Endothelial cell of umbilical vein (primary cell): ENCODE measurements at regions not wholly inside any gene's neighbourhood (a gene's known extent, or its start where the extent isn't known, plus 50 kb on each side); places are given as distances from the start of the nearest gene placed in this dataset.

Experiments used
- BruUV-seq: library from RNA; stranded (reverse); fragments of 400-500 nt; replicated peaks from 2 replicates; lab custom pipeline; 2021; lab: Mats Ljungman, UMichigan
- CTCF ChIA-PET: fragments of 300-600, 350-600 bp; sonication (Branson Sonifier 250); formaldehyde crosslinking; loops from one replicate; lab custom pipeline; 2021; ENCODE audit warnings: antibody characterized with exemption, inconsistent platforms; lab: Charles Lee
- POLR2A ChIA-PET: fragments of 300-600, 350-600 bp; sonication (Branson Sonifier 250); formaldehyde crosslinking; loops from one replicate; lab custom pipeline; 2021; ENCODE audit warnings: antibody characterized with exemption, inconsistent platforms; lab: Charles Lee
- DNase-seq: peaks from one replicate; pipeline ENCODE4 v3.0.0-alpha.2; 2011; ENCODE audit warnings: low read depth, low spot score
- FAIRE-seq: peaks from 2 replicates; lab custom pipeline; 2011; peaks lifted over from hg19 to GRCh38; lab: Jason Lieb, UNC
- H2AFZ ChIP-seq: 2 replicates; pipeline ENCODE4 v1.6.0; 2012; ENCODE audit warnings: low read depth, low read length, control low read depth, inconsistent platforms
- H3K27ac ChIP-seq: 2 replicates; pipeline ENCODE4 v1.5.1; 2011; ENCODE audit warnings: low read depth, mild to moderate bottlenecking, control low read depth, low read length, moderate library complexity; ENCODE audit not compliant: insufficient read depth
- H3K27me3 ChIP-seq, 2 experiments: 2 replicates each; pipeline versions ENCODE4 v1.6.0 to v1.6.1; 2011; ENCODE audit warnings: low read length in 2 of 2, mixed read lengths in 1 of 2; ENCODE audit not compliant: control insufficient read depth in 2 of 2, insufficient read depth in 2 of 2
- H3K36me3 ChIP-seq, 2 experiments: 2 replicates in 1 of 2; 3 replicates in 1 of 2; pipeline ENCODE4 v1.5.1; 2011; ENCODE audit warnings: low read length in 2 of 2, mild to moderate bottlenecking in 1 of 2, moderate library complexity in 1 of 2; ENCODE audit not compliant: control insufficient read depth in 2 of 2, insufficient read depth in 2 of 2; ENCODE audit errors: extremely low read depth in 1 of 2
- H3K4me1 ChIP-seq: 3 replicates; pipeline ENCODE4 v1.5.1; 2011; ENCODE audit warnings: mild to moderate bottlenecking, low read length; ENCODE audit not compliant: control insufficient read depth, insufficient read depth; ENCODE audit errors: extremely low read depth
- H3K4me2 ChIP-seq: 2 replicates; pipeline ENCODE4 v1.6.1; 2011; ENCODE audit warnings: low read length, control low read depth, mixed read lengths; ENCODE audit not compliant: insufficient read depth
- H3K4me3 ChIP-seq, 3 experiments: fragments of 200-600 bp in 1 of 3; sonication (generic), shearing (Covaris generic) in 1 of 3; replicated peaks in 1 of 3; 2 replicates each; pipeline ENCODE4 v1.5.1; 2011 to 2016; ENCODE audit warnings: control low read depth in 3 of 3, low read length in 3 of 3, mild to moderate bottlenecking in 2 of 3, inconsistent platforms in 1 of 3, low read depth in 1 of 3, moderate library complexity in 1 of 3; ENCODE audit not compliant: insufficient read depth in 1 of 3
- H3K79me2 ChIP-seq: 2 replicates; pipeline ENCODE4 v1.6.0; 2012; ENCODE audit warnings: low read length, inconsistent platforms; ENCODE audit not compliant: control insufficient read depth, insufficient read depth
- H3K9ac ChIP-seq: replicated peaks from 2 replicates; pipeline ENCODE3; 2011; ENCODE audit warnings: low read length, control low read depth; ENCODE audit not compliant: insufficient read depth; ENCODE audit errors: extremely low read depth
- H3K9me1 ChIP-seq: replicated peaks from 3 replicates; pipeline ENCODE4 v1.6.0; 2011; ENCODE audit warnings: mild to moderate bottlenecking, low read length; ENCODE audit not compliant: control insufficient read depth, insufficient read depth; ENCODE audit errors: extremely low read depth
- H3K9me3 ChIP-seq: replicated peaks from 2 replicates; pipeline ENCODE4 v1.5.1; 2012; ENCODE audit warnings: low read length, inconsistent platforms; ENCODE audit not compliant: control insufficient read depth, insufficient read depth
- H4K20me1 ChIP-seq: replicated peaks from 2 replicates; pipeline ENCODE3; 2011; ENCODE audit warnings: mild to moderate bottlenecking, low read length; ENCODE audit not compliant: control insufficient read depth, insufficient read depth; ENCODE audit errors: extremely low read depth
- CTCF ChIP-seq, 2 donors: IDR thresholded peaks; 1 replicate in 1 of 2; 2 replicates in 1 of 2; pipeline ENCODE4 v1.5.1; 2011; ENCODE audit warnings: low read length in 2 of 2, mild to moderate bottlenecking in 2 of 2, moderate library complexity in 2 of 2, control low read depth in 1 of 2, inconsistent platforms in 1 of 2, low read depth in 1 of 2; ENCODE audit not compliant: insufficient read depth in 1 of 2; ENCODE audit errors: extremely low read depth in 1 of 2
- EZH2 ChIP-seq: IDR thresholded peaks from 2 replicates; pipeline ENCODE4 v1.6.1; 2012; ENCODE audit warnings: borderline replicate concordance, low read depth, mild to moderate bottlenecking, moderate library complexity, low read length, inconsistent platforms; ENCODE audit not compliant: severe bottlenecking
- FOS ChIP-seq: IDR thresholded peaks from 2 replicates; pipeline ENCODE4 v1.6.1; 2011; ENCODE audit warnings: mild to moderate bottlenecking, low read length, moderate library complexity, borderline replicate concordance; ENCODE audit not compliant: insufficient read depth
- GATA2 ChIP-seq: IDR thresholded peaks from 2 replicates; pipeline ENCODE4 v1.7.0; 2011; ENCODE audit warnings: low read depth, mild to moderate bottlenecking, moderate library complexity, mixed read lengths, low read length; ENCODE audit not compliant: insufficient read length, insufficient read depth
- JUN ChIP-seq: IDR thresholded peaks from 2 replicates; pipeline ENCODE4 v1.6.1; 2011; ENCODE audit warnings: borderline replicate concordance, low read depth; ENCODE audit not compliant: insufficient read length, insufficient read depth
- MAX ChIP-seq: IDR thresholded peaks from 2 replicates; pipeline ENCODE4 v1.6.1; 2011; ENCODE audit not compliant: insufficient read depth, insufficient read length
- MYC ChIP-seq: IDR thresholded peaks from one replicate; pipeline ENCODE4 v1.6.1; 2011; ENCODE audit warnings: mild to moderate bottlenecking, low read depth, low read length
- POLR2A ChIP-seq: IDR thresholded peaks from 2 replicates; pipeline ENCODE4 v1.6.1; 2012; ENCODE audit warnings: low read depth, mild to moderate bottlenecking, control low read depth, low read length
- POLR2AphosphoS5 ChIP-seq: IDR thresholded peaks from 2 replicates; pipeline ENCODE4 v1.6.1; 2012; ENCODE audit warnings: low read depth, mild to moderate bottlenecking, control low read depth, low read length, moderate library complexity; ENCODE audit not compliant: insufficient read depth
- dilution Hi-C: fragments of 300-500 bp; cut with MboI; formaldehyde crosslinking; loops from one replicate; pipeline ENCODE4 v1.15.0; 2019; ENCODE audit warnings: low sequenced_read_pairs; ENCODE audit not compliant: extremely low pct_ligation_motif_present
- intact Hi-C: fragments of 100-400 bp; cut with micrococcal nuclease; formaldehyde crosslinking; loops from one replicate; pipeline ENCODE4 v1.10.0; 2022

GRCh38 chrX:39758791-39759525 lies 338.8 kb downstream of the BCOR start:
- DNase-seq (no peak), FAIRE-seq (no peak)
- TF ChIP-seq MAX (no peak), JUN (no peak), POLR2A (no peak), POLR2AphosphoS5 (no peak), FOS (no peak), CTCF (IDR thresholded peaks at IDR 0.05; ENCODE audit: extremely low read depth in 1 of 2, insufficient read depth in 1 of 2, low read depth in 1 of 2, low read length in 2 of 2) (no peak), EZH2 (no peak), GATA2 (no peak), MYC (no peak)
- ChIA-PET POLR2A (no interaction called here), CTCF (interaction anchor here (0.6 to 2.0 kb wide), 5 partner anchors 13 to 55 kb away, joined by 3 to 7 read pairs (median 5); no protein-coding TSS in a partner anchor)
- intact Hi-C loops: loop anchor here (1.0 to 5.0 kb wide), 3 partner anchors 49 to 348 kb away; no protein-coding TSS in a partner anchor
- dilution Hi-C loops: no loop called here
- Histone ChIP-seq H3K4me3 (no peak overlapping the region), H3K9ac (peak overlapping the region; percentile 54), H3K79me2 (no peaks in the 10 kb centered on the region), H3K4me2 (no peak overlapping the region), H4K20me1 (no peaks in the 10 kb centered on the region), H3K9me3 (no peaks in the 10 kb centered on the region), H3K4me1 (peaks cover 63% of the 10 kb centered on the region), H3K9me1 (no peaks in the 10 kb centered on the region), H3K27me3 (no peaks in the 10 kb centered on the region), H3K36me3 (no peaks in the 10 kb centered on the region), H2AFZ (no peak overlapping the region), H3K27ac (peak overlapping the region; percentile 81)
- no TSS peak for BruUV-seq
